HG02884 (cell line): ENCODE measurements at regions not wholly inside any gene's neighbourhood (a gene's known extent, or its start where the extent isn't known, plus 50 kb on each side); places are given as distances from the start of the nearest gene placed in this dataset.
"Not testable (repeated sequence)": the region's sequence is repeated elsewhere in the genome, so short reads cannot be mapped to it uniquely, and the experiment has no call there.

Source experiments
- ATAC-seq: cut with Tn5 transposase; IDR thresholded peaks from one replicate; pipeline ENCODE4 v1.9.1; 2021; ENCODE audit warnings: mild to moderate bottlenecking, moderate library complexity; ENCODE audit not compliant: unreplicated experiment

- no peak for ATAC-seq
These were observed 126.3 kb upstream of the PLAAT1 start for GRCh38 chr3:193114431-193115340.

GRCh38 chr3:193116871-193117270, 124.2 kb upstream of the PLAAT1 start:
- ATAC-seq, result no peak

- ATAC-seq, result no peak
These were observed 122.1 kb upstream of the PLAAT1 start for GRCh38 chr3:193118907-193119306.

GRCh38 chr3:193119926-193120325, 121.1 kb upstream of the PLAAT1 start:
- ATAC-seq, result no peak

GRCh38 chr3:193124861-193125260, 116.2 kb upstream of the PLAAT1 start:
- no peak for ATAC-seq

- no peak for ATAC-seq
These were observed 111.4 kb upstream of the PLAAT1 start for GRCh38 chr3:193129607-193130006.

- ATAC-seq, result no peak
These were observed 110.4 kb upstream of the PLAAT1 start for GRCh38 chr3:193130576-193130975.

- ATAC-seq, result no peak
These were observed 108.8 kb upstream of the PLAAT1 start for GRCh38 chr3:193132241-193132640.

GRCh38 chr3:193132964-193133363, 108.1 kb upstream of the PLAAT1 start:
- no peak for ATAC-seq

DNA sequence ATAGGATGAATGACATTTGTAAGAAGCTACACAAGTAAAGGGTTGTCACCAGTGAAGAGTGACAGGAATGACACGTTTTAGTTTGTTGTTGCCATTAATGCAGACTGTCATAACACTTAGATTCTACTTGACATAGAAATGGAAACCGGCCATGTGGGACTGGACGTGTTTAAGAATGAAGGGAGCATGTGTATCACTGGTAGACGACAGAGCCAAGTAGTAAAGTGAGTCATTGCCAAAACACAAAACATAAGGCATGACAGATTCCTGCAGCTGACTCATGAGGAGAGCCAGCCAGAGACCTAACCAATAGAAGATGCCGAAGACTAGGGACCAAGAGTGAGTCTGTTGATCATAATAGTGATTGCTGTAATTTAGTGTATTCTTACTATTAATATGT, 106.2 kb upstream of the PLAAT1 start:
- no peak for ATAC-seq

- no peak for ATAC-seq
These were observed 100.6 kb upstream of the PLAAT1 start for GRCh38 chr3:193140381-193140780.

DNA sequence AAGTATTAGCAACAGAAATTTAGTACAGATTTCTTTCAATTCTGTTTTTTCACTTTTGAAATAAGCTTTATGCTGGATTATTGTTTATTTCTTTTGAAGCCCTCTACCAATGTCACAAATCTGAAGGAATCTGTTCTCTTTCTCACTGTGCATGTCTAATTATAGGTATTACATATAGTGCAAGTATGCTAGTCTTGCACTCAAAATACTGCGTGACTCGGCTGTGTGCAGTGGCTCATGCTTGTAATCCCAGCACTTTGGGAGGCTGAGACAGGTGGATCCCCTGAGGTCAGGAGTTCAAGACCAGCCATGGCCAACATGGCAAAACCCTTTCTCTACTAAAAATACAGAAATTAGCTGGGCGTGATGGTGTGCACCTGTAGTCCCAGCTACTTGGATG, 95.8 kb upstream of the PLAAT1 start:
- no peak for ATAC-seq

DNA sequence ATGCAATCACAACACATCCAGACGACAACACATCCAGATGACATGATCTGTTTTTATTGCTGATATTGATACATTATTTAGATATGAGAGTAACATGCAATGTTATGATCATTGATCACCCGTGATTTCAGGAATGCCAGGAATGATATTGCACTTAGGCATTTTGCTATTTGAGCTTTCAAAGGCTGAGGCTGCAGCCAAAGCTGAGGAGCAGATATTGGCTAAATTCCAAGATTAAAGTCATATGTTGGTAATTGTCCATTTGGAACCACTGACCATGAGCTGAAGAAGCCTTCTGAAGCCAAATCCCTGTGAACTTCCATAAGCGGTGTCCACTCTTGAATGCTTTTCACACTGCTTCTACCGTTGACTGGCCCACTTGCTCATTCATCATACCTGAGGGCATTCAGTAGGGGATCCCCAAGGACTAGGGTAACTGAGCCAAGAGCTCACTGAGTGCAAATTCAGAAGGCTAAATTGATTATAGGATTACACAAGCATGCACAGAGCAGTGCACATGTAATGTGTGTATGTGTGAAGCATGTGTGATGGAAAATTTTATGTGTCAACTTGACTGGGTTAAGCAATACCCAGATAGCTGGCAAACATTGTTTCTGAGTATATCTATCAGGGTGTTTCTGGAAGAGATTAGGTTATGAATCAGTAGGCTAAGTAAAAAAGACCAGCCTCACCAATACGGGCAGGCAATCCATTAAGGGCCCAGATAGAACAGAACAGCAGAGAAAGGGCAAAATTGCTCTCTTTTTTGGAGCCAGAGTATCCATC, 92.1 kb upstream of the PLAAT1 start:
- ATAC-seq, result no peak

GRCh38 chr3:193149998-193150397, 91.0 kb upstream of the PLAAT1 start:
- no peak for ATAC-seq

GRCh38 chr3:193155044-193155781, 85.8 kb upstream of the PLAAT1 start:
- ATAC-seq, result not testable (repeated sequence)

DNA sequence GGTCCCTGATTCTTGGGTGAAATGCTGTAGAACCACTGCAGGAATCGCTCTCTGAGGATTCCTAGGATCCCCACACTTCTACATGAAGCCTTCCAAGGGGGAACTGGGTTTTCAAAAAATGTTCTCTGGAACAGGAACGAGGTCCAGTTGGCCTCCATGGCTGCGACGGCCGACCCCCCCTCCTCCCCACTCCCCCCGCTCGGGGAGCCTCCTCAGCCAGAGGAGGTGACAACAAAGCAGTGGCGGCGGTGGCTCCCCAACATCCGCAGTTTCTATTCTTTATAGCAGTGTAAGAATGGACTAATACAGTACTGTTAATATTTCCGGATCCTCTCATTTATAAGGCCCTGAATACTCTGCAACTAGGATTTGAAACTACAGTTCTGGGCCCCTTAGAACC, 84.0 kb upstream of the PLAAT1 start:
- ATAC-seq, result no peak

DNA sequence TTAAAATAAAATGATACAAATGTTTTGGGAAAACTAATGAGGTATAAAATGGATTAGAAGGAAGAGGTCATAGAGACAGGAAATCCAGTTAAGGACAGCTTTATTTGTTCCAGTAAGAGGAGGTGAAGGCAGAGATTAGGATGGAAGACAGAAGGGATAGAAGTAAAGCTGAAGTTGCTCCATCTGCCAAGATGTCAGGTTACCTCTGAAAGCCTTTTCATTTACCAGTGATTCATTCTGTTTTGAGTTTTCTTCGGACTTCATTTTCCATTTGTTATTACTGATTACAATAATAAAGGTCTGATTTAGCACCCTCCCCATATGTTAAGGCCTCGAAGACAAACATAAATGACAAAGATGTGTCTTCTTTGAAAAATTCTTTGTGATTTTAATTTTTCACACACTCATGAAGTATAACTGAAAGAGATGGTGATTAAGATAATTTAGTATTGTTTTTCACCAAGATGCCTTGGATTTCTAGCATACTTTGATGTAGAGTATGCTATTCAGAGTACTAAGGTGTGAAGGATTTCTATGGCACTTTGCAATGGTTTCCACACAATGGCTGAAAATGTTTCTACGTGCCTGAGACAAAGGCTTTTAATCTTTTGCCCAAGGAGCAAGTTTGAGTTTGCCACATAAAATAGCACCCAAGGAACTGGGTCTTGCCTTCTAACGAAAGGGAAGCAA, 75.4 kb upstream of the PLAAT1 start:
- no peak for ATAC-seq

GRCh38 chr3:193168931-193169330, 72.1 kb upstream of the PLAAT1 start:
- no peak for ATAC-seq

DNA sequence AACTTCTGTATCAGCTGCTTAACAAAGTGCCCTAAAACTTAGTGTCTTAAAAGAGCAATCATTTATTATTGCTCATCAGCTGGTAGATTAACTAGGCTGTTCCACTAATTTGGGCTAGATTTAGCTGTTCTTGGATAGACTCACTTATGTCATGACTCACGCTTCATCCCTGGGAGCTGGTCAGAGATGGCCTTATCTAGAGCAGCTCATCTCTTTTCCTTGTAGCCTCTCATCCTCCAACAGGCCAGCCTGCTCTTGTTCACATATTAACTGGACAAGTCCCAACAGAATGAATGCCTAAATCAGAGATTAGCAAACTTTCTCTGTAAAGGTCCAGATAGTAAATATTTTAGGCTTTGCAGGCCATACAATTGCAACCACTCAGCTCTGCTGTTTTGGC, 66.9 kb upstream of the PLAAT1 start:
- no peak for ATAC-seq

- ATAC-seq, result not testable (repeated sequence)
These were observed 61.5 kb upstream of the PLAAT1 start for GRCh38 chr3:193179332-193180012.
